OCI-LY1 (cell line): ENCODE measurements at regions not wholly inside any gene's neighbourhood (a gene's known extent, or its start where the extent isn't known, plus 50 kb on each side); places are given as distances from the start of the nearest gene placed in this dataset.

Source experiments
- CTCF ChIP-seq: fragments of 200-600 bp; sonication (generic), shearing (Covaris generic); IDR thresholded peaks from 2 replicates; pipeline ENCODE4 v1.5.1; 2017; ENCODE audit warnings: mild to moderate bottlenecking, antibody characterized with exemption, low read length, moderate library complexity, mixed read lengths
- EZH2 ChIP-seq: fragments of 200-600 bp; sonication (generic), shearing (Covaris generic); IDR thresholded peaks from 2 replicates; pipeline ENCODE4 v1.8.0; 2017; ENCODE audit warnings: borderline replicate concordance, mixed run types, mild to moderate bottlenecking, antibody characterized with exemption, low read length, moderate library complexity, mixed read lengths

- TF ChIP-seq EZH2 (no peak), CTCF (peak; percentile 83)
Measured at GRCh38 chr2:211035548-211036185, 479.3 kb downstream of the CPS1 start.
